ENCODE measurements at regions not wholly inside any gene's neighbourhood (a gene's known extent, or its start where the extent isn't known, plus 50 kb on each side); places are given as distances from the start of the nearest gene placed in this dataset.
"Not testable (repeated sequence)": the region's sequence is repeated elsewhere in the genome, so short reads cannot be mapped to it uniquely, and the experiment has no call there.

DNA sequence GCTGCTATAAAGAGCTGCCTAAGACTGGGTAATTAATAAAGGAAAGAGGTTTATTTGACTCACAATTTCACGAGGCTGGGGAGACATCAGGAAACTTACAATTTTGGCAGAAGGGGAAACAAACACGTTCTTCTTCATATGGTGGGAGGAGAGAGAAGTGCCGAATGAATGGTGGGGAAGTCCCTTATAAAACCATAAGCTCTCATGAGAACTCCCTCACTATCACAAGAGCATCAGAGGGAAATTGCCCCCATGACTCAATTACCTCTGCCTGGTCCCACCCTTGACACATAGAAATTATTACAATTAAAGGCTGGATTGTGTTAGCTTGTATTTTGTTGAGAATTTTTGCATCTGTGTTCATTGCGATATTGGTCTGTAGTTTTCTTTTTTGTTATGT is 460.5 kb upstream of the RAB6C start:
- Histone ChIP-seq H3K4me3 (ENCODE audit: insufficient read depth, low read length) (no peak overlapping the region), H3K36me3 (ENCODE audit: insufficient read depth, low read length) (no peaks in the 10 kb centered on the region), H3K9me3 (ENCODE audit: low read depth, low read length) (no peaks in the 10 kb centered on the region), H3K4me2 (ENCODE audit: insufficient read depth, low read length) (no peak overlapping the region), H3K27ac (ENCODE audit: low read depth, low read length) (no peak overlapping the region), H3K79me2 (ENCODE audit: insufficient read depth, low read length) (no peaks in the 10 kb centered on the region), H3K27me3 (ENCODE audit: insufficient read depth, low read length) (no peaks in the 10 kb centered on the region), H4K20me1 (ENCODE audit: insufficient read depth, low read length) (no peaks in the 10 kb centered on the region), H3K4me1 (ENCODE audit: insufficient read depth, low read length) (no peaks in the 10 kb centered on the region), H2AFZ (ENCODE audit: low read length) (no peak overlapping the region)
- no peak for DNase-seq (ENCODE audit: insufficient read length, low spot score, missing footprints)
- no peak for TF ChIP-seq CTCF (IDR thresholded peaks at IDR 0.05; ENCODE audit: extremely low read depth, low read depth, low read length)

DNA sequence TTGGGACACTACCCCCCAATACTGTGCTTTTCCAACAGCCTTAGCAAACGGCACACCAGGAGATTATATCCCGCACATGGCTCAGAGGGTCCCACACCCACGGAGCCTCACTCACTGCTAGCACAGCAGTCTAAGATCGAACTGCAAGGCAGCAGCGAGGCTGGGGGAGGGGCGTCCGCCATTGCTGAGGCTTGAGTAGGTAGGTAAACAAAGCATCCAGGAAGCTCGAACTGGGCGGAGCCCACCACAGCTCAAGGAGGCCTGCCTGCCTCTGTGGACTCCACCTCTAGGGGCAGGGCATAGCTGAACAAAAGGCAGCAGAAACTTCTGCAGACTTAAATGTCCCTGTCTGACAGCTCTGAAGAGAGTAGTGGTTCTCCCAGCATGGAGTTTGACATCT is 447.3 kb upstream of the RAB6C start:
- H2AFZ ChIP-seq (ENCODE audit: low read length); H3K27ac ChIP-seq (ENCODE audit: low read depth, low read length); DNase-seq (ENCODE audit: insufficient read length, low spot score, missing footprints); H3K4me3 ChIP-seq (ENCODE audit: insufficient read depth, low read length); H3K79me2 ChIP-seq (ENCODE audit: insufficient read depth, low read length); H4K20me1 ChIP-seq (ENCODE audit: insufficient read depth, low read length); H3K4me2 ChIP-seq (ENCODE audit: insufficient read depth, low read length); H3K36me3 ChIP-seq (ENCODE audit: insufficient read depth, low read length); H3K9me3 ChIP-seq (ENCODE audit: low read depth, low read length); H3K27me3 ChIP-seq (ENCODE audit: insufficient read depth, low read length); H3K4me1 ChIP-seq (ENCODE audit: insufficient read depth, low read length): not testable (repeated sequence)

DNA sequence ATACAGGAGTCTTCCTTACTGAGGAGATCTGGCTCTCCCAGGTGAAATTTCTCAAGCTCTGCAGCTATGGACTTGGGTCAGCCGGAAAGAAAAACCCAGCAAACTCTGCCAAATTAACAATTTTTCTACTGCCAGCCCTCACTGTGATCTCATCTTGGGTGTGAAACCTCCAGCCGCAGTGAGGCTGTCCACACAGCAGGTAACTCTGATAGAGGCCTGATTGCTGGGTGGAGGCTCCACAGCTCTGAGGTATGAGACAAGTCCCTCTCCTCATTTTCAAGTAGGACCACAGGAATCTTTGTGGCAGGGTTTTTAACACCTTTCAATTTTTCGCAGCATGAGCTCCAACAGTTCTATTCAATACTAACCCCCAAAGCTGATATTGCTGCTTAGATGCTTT is 430.6 kb upstream of the RAB6C start:
- no peak for DNase-seq (ENCODE audit: insufficient read length, low spot score, missing footprints)
- no peak overlapping the region for H3K27ac ChIP-seq (ENCODE audit: low read depth, low read length)
- no peaks in the 10 kb centered on the region for H3K4me1 ChIP-seq (ENCODE audit: insufficient read depth, low read length)
- H3K27me3 ChIP-seq (ENCODE audit: insufficient read depth, low read length), result no peaks in the 10 kb centered on the region
- no peaks in the 10 kb centered on the region for H4K20me1 ChIP-seq (ENCODE audit: insufficient read depth, low read length)
- no peak overlapping the region for H3K4me3 ChIP-seq (ENCODE audit: insufficient read depth, low read length)
- TF ChIP-seq CTCF (IDR thresholded peaks at IDR 0.05; ENCODE audit: extremely low read depth, low read depth, low read length), result no peak
- no peaks in the 10 kb centered on the region for H3K79me2 ChIP-seq (ENCODE audit: insufficient read depth, low read length)
- no peaks in the 10 kb centered on the region for H3K9me3 ChIP-seq (ENCODE audit: low read depth, low read length)
- no peaks in the 10 kb centered on the region for H3K36me3 ChIP-seq (ENCODE audit: insufficient read depth, low read length)
- H2AFZ ChIP-seq (ENCODE audit: low read length), result no peak overlapping the region
- H3K4me2 ChIP-seq (ENCODE audit: insufficient read depth, low read length), result no peak overlapping the region

DNA sequence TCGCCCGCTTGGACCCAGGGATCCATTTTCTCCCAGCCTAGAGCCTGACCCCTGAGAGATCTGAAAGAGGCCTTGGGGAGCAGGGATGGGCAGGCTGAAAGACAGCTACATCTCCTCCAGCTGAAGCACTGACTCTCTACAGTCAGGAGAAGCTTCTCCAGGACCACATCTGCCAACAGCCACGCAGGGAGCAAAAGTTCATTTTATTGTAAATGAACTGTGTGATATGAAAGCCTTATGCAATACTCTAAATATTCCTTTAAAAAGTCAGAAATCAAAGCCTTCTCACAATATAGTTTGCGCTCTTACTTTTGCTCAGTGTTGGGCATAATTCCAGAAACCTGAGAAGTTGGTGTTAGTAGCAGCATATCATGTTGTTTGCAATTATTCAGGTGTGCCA is 428.9 kb upstream of the RAB6C start:
- no peak for TF ChIP-seq CTCF (IDR thresholded peaks at IDR 0.05; ENCODE audit: extremely low read depth, low read depth, low read length)

GRCh38 chr2:129554373-129554772 is 425.1 kb upstream of the RAB6C start:
- no peaks in the 10 kb centered on the region for H3K36me3 ChIP-seq (ENCODE audit: insufficient read depth, low read length)
- no peak overlapping the region for H3K4me3 ChIP-seq (ENCODE audit: insufficient read depth, low read length)
- H3K4me1 ChIP-seq (ENCODE audit: insufficient read depth, low read length), result no peaks in the 10 kb centered on the region
- H3K27ac ChIP-seq (ENCODE audit: low read depth, low read length), result no peak overlapping the region
- TF ChIP-seq CTCF (IDR thresholded peaks at IDR 0.05; ENCODE audit: extremely low read depth, low read depth, low read length), result no peak
- H3K27me3 ChIP-seq (ENCODE audit: insufficient read depth, low read length), result no peaks in the 10 kb centered on the region
- H3K9me3 ChIP-seq (ENCODE audit: low read depth, low read length), result no peaks in the 10 kb centered on the region
- H3K4me2 ChIP-seq (ENCODE audit: insufficient read depth, low read length), result no peak overlapping the region
- H2AFZ ChIP-seq (ENCODE audit: low read length), result no peak overlapping the region
- H3K79me2 ChIP-seq (ENCODE audit: insufficient read depth, low read length), result no peaks in the 10 kb centered on the region
- no peaks in the 10 kb centered on the region for H4K20me1 ChIP-seq (ENCODE audit: insufficient read depth, low read length)
- no peak for DNase-seq (ENCODE audit: insufficient read length, low spot score, missing footprints)

More for the DNA sequence above, 428.9 kb upstream of the RAB6C start:
- H3K36me3 ChIP-seq (ENCODE audit: insufficient read depth, low read length), result no peaks in the 10 kb centered on the region
- DNase-seq (ENCODE audit: insufficient read length, low spot score, missing footprints), result no peak
- no peaks in the 10 kb centered on the region for H3K79me2 ChIP-seq (ENCODE audit: insufficient read depth, low read length)
- H2AFZ ChIP-seq (ENCODE audit: low read length), result no peak overlapping the region
- H3K4me3 ChIP-seq (ENCODE audit: insufficient read depth, low read length), result no peak overlapping the region
- H3K9me3 ChIP-seq (ENCODE audit: low read depth, low read length), result no peaks in the 10 kb centered on the region
- no peak overlapping the region for H3K27ac ChIP-seq (ENCODE audit: low read depth, low read length)
- H4K20me1 ChIP-seq (ENCODE audit: insufficient read depth, low read length), result no peaks in the 10 kb centered on the region
- no peaks in the 10 kb centered on the region for H3K4me1 ChIP-seq (ENCODE audit: insufficient read depth, low read length)
- no peak overlapping the region for H3K4me2 ChIP-seq (ENCODE audit: insufficient read depth, low read length)
- no peaks in the 10 kb centered on the region for H3K27me3 ChIP-seq (ENCODE audit: insufficient read depth, low read length)
